GM12864 (cell line): ENCODE measurements at regions not wholly inside any gene's neighbourhood (a gene's known extent, or its start where the extent isn't known, plus 50 kb on each side); places are given as distances from the start of the nearest gene placed in this dataset.

Experiments used
- DNase-seq: peaks from one replicate; pipeline ENCODE4 v3.0.0-alpha.2; 2011; ENCODE audit warnings: low read depth
- H3K4me3 ChIP-seq: 2 replicates; pipeline ENCODE4 v1.5.1; 2011; ENCODE audit warnings: mild to moderate bottlenecking, low read depth, low read length, control low read depth
- TF ChIP-seq, protein P1 (sequence below): IDR thresholded peaks from 2 replicates; pipeline ENCODE4 v1.5.1; 2011; ENCODE audit warnings: low read depth, mild to moderate bottlenecking, moderate library complexity, low read length, control low read depth, inconsistent platforms; ENCODE audit errors: missing control alignments

- H3K4me3 ChIP-seq = no peak overlapping the region
- no peak for DNase-seq
- TF ChIP-seq, protein P1, sequence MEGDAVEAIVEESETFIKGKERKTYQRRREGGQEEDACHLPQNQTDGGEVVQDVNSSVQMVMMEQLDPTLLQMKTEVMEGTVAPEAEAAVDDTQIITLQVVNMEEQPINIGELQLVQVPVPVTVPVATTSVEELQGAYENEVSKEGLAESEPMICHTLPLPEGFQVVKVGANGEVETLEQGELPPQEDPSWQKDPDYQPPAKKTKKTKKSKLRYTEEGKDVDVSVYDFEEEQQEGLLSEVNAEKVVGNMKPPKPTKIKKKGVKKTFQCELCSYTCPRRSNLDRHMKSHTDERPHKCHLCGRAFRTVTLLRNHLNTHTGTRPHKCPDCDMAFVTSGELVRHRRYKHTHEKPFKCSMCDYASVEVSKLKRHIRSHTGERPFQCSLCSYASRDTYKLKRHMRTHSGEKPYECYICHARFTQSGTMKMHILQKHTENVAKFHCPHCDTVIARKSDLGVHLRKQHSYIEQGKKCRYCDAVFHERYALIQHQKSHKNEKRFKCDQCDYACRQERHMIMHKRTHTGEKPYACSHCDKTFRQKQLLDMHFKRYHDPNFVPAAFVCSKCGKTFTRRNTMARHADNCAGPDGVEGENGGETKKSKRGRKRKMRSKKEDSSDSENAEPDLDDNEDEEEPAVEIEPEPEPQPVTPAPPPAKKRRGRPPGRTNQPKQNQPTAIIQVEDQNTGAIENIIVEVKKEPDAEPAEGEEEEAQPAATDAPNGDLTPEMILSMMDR = no peak
Measured at GRCh38 chr6:112591329-112591728, 244.2 kb downstream of the RFPL4B start.

GRCh38 chr6:112592159-112592558, 245.0 kb downstream of the RFPL4B start:
- TF ChIP-seq, protein P1 = no peak

DNA sequence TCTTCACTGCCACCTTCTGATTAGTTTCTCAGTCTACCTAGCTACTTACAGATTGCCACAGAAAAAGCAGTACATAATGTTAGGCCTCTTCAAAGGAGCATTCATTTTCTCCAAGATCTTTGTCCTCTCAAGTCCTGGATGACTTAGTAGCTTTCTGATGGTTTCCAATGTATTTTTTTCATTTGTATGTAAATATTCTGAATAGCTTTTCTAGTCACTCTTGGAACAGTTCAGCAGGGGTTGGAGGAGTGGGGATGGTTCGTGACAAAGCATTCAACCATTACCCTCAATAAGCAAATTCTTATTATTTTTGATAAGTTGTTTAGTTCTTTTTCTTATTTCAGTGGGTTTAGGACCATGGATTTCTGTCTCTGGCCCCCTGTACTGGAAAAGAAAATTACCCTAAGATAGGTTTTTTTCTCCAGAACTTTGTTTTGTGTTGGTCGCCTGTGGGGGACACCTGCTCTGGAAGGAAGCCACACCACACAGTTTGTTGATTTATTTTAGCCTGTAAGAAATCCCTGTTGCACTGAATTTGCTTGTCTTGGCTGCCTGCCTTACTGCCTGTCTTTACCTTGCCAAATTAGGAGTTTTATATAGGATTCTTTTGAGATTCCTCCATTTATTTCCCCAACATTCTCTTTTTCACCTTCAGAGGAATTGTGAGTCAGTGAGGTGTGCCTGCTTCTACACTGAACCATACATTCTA, 247.9 kb downstream of the RFPL4B start:
- TF ChIP-seq, protein P1 = no peak
- no peak for DNase-seq
- H3K4me3 ChIP-seq = no peak overlapping the region

More at GRCh38 chr6:112592159-112592558, 245.0 kb downstream of the RFPL4B start:
- H3K4me3 ChIP-seq = no peak overlapping the region
- DNase-seq = no peak

- no peak overlapping the region for H3K4me3 ChIP-seq
- TF ChIP-seq, protein P1 = no peak
Measured at GRCh38 chr6:112595841-112596240, 248.7 kb downstream of the RFPL4B start.

DNA sequence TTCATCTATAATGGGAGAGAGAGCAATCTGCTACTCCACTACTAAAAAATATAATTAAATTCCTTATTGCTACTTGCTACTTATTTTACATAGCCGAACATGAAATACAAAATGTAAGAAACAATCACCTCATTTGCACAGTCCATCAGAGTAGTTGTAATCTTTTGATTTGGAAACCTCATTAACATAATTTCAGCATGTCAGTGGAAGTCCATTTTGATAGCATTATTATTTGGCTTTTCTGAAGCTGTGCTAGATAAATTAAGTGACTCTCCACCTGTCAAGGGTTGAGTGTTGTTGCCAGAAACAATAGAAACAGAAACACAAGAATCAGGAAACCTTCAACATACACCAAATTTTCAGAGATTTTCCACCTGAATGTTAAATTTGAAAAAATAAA, 250.0 kb downstream of the RFPL4B start:
- no peak overlapping the region for H3K4me3 ChIP-seq
- TF ChIP-seq, protein P1 = no peak

More at GRCh38 chr6:112595841-112596240, 248.7 kb downstream of the RFPL4B start:
- DNase-seq = no peak

DNA sequence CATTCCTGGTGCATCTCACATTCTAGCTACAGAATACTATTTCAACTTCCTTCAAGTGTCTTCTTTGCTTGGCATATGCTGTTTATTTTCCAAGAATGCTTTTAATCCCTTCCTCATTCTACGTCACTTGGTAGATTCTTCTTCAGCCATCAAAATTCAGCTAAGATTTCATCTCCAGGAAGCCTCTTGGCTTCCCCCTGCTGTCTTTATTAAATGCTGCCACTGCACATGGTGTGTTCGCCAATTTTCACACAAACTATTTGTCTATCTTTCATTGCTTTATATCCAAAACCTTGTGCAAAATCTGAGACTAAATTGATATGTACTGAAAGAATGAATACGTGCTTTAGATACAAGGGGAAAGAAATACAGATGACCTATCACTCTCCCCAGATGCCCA, 253.0 kb downstream of the RFPL4B start:
- no peak for DNase-seq
- TF ChIP-seq, protein P1 = no peak
- no peak overlapping the region for H3K4me3 ChIP-seq

More for the DNA sequence above, 250.0 kb downstream of the RFPL4B start:
- no peak for DNase-seq

DNA sequence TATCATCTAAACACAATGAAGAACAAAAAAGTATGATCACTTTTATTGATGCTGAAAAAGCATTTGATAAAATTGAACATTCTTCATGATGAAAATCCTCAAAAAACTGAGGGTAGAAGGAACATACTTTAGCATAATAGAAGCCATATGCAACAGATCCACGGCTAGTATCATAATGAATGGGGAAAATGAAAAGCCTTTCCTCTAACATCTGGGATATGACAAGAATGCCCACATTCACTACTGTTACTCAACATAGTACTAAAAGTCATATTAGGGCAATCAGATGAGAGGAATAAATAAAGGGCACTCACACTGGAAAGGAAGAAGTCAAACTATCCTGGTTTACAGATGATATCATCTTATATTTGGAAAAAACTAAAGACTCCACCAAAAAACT, 256.6 kb downstream of the RFPL4B start:
- TF ChIP-seq, protein P1 = no peak

More for the DNA sequence above, 256.6 kb downstream of the RFPL4B start:
- DNase-seq = no peak
- H3K4me3 ChIP-seq = no peak overlapping the region
